ENCODE measurements at regions not wholly inside any gene's neighbourhood (a gene's known extent, or its start where the extent isn't known, plus 50 kb on each side); places are given as distances from the start of the nearest gene placed in this dataset.

DNA sequence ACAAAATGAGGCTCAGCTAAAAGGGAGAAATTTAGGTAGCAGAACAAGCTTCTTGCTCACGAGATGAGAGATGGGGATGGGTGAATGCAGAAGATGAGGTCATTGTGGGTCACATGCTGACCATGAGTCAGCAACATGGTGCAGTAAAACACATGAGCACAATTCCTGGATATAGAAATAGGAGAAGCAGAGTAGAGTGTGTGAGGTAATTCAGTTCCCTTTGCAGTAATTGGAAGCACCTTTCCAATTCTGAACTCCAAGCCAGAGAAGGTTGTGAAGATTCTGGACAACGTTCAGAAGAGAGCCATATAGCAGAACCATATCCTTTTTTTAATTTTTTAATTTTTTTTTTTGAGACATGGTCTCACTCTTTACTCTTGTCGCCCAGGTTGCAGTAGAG is 62.0 kb upstream of the LMNTD1 start:
- Histone ChIP-seq H3K9me3 (no peaks in the 10 kb centered on the region), H3K4me3 (no peak overlapping the region), H3K4me1 (no peaks in the 10 kb centered on the region), H3K27me3 (no peaks in the 10 kb centered on the region), H3K27ac (no peak overlapping the region), H3K36me3 (no peaks in the 10 kb centered on the region)
- intact Hi-C loops (cut with DNase I; ENCODE audit: low total_unique reads), result no loop called here
- no peak for DNase-seq
- TF ChIP-seq, protein P1, sequence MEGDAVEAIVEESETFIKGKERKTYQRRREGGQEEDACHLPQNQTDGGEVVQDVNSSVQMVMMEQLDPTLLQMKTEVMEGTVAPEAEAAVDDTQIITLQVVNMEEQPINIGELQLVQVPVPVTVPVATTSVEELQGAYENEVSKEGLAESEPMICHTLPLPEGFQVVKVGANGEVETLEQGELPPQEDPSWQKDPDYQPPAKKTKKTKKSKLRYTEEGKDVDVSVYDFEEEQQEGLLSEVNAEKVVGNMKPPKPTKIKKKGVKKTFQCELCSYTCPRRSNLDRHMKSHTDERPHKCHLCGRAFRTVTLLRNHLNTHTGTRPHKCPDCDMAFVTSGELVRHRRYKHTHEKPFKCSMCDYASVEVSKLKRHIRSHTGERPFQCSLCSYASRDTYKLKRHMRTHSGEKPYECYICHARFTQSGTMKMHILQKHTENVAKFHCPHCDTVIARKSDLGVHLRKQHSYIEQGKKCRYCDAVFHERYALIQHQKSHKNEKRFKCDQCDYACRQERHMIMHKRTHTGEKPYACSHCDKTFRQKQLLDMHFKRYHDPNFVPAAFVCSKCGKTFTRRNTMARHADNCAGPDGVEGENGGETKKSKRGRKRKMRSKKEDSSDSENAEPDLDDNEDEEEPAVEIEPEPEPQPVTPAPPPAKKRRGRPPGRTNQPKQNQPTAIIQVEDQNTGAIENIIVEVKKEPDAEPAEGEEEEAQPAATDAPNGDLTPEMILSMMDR (IDR thresholded peaks at IDR 0.05), result no peak
- no peak for TF ChIP-seq POLR2A (IDR thresholded peaks at IDR 0.05)

DNA sequence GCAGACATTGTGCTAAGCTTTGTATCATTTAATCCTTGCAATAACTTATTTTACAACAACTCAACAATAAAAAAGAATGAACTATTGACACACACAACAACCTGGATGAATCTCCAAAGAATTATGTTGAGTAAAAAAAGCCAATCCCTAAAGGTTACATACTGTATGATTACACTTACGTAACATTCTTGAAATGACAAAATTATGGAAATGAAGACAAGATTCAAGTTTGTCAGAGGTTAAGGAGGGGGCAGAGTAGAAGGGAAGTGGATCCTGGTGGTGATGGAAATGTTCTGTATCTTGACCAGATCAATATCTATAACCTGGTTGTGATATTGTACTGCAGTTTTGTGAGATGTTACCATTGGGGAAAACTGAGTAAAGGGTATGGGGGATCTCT is 63.2 kb upstream of the LMNTD1 start:
- H3K4me1 ChIP-seq, result no peaks in the 10 kb centered on the region
- intact Hi-C loops (cut with DNase I; ENCODE audit: low total_unique reads), result no loop called here

DNA sequence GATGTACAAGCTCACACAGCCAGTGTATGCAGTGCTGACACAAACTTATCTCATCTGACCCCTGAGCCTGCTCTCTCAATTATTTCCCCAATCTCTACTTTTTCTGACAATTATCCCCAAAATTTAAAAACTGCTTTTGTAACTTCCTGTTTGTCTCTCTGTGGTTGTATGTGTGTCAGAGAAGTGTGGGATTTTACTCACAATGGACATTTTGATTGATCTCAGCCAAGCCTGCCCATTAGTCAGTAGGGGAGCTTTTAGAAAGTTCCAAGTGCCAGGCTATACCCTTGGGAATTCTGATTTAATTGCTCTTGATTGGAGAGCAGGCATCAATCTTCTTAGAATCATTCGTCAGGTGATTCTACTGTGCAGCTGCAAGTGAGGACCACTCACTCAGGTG is 64.9 kb upstream of the LMNTD1 start:
- H3K4me1 ChIP-seq, result no peaks in the 10 kb centered on the region
- H3K27ac ChIP-seq, result no peak overlapping the region
- no peak for DNase-seq
- H3K4me3 ChIP-seq, result no peak overlapping the region
- intact Hi-C loops (cut with DNase I; ENCODE audit: low total_unique reads), result no loop called here
- no peaks in the 10 kb centered on the region for H3K9me3 ChIP-seq
- no peaks in the 10 kb centered on the region for H3K27me3 ChIP-seq
- TF ChIP-seq, protein P1 (IDR thresholded peaks at IDR 0.05), result no peak
- no peak for TF ChIP-seq POLR2A (IDR thresholded peaks at IDR 0.05)
- no peaks in the 10 kb centered on the region for H3K36me3 ChIP-seq

More for the DNA sequence above, 63.2 kb upstream of the LMNTD1 start:
- Histone ChIP-seq H3K9me3 (no peaks in the 10 kb centered on the region), H3K27me3 (no peaks in the 10 kb centered on the region), H3K36me3 (no peaks in the 10 kb centered on the region), H3K27ac (no peak overlapping the region), H3K4me3 (no peak overlapping the region)
- no peak for DNase-seq
- TF ChIP-seq, protein P1 (IDR thresholded peaks at IDR 0.05), result no peak
- no peak for TF ChIP-seq POLR2A (IDR thresholded peaks at IDR 0.05)

DNA sequence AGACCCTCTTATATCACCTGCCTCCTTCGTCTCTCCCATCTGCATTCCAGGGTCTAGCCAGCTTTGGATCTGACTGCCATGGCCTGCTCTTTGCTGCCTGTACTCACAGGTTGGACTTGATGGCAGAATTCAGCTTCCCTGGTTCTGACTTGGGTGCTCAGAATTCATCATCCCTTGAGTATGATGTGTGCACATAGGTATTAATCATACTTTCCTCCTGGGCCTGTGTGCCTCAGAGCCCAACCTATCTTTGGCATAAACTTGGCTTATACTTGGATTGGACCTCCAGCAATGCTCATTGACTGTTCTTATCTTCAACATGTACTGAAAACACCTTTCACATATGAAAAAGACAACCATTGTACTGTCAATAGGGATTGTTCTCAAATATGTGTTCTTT is 70.7 kb upstream of the LMNTD1 start:
- H3K27ac ChIP-seq, result no peak overlapping the region
- no peaks in the 10 kb centered on the region for H3K9me3 ChIP-seq
- intact Hi-C loops (cut with DNase I; ENCODE audit: low total_unique reads), result no loop called here
- no peaks in the 10 kb centered on the region for H3K4me1 ChIP-seq
- no peaks in the 10 kb centered on the region for H3K36me3 ChIP-seq
- TF ChIP-seq, protein P1 (IDR thresholded peaks at IDR 0.05), result no peak
- no peak overlapping the region for H3K4me3 ChIP-seq
- no peaks in the 10 kb centered on the region for H3K27me3 ChIP-seq
- no peak for DNase-seq

DNA sequence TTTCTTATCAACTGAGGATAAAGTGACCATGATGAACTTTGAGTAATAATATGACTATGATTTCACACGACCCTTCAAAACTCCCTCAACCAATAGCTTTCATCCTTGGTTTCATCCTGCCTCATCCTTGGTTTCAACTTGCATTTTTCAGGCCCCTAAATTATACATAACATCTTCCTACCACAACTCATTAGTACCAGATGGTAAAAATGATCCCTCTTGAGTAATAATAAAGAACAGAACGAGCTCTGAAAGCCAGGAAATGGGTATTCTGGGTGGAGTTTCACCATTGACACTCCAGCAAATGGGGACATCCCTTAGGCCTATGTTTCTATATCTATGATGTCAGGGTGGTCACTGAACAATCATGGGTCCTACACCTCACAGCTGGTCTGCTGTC is 72.1 kb upstream of the LMNTD1 start:
- no peaks in the 10 kb centered on the region for H3K36me3 ChIP-seq
- no peak for DNase-seq
- no peaks in the 10 kb centered on the region for H3K9me3 ChIP-seq
- TF ChIP-seq POLR2A (IDR thresholded peaks at IDR 0.05), result no peak
- TF ChIP-seq, protein P1 (IDR thresholded peaks at IDR 0.05), result no peak
- no peaks in the 10 kb centered on the region for H3K4me1 ChIP-seq
- H3K27ac ChIP-seq, result no peak overlapping the region
- H3K27me3 ChIP-seq, result no peaks in the 10 kb centered on the region
- intact Hi-C loops (cut with DNase I; ENCODE audit: low total_unique reads), result no loop called here
- no peak overlapping the region for H3K4me3 ChIP-seq
